ENCODE measurements at regions not wholly inside any gene's neighbourhood (a gene's known extent, or its start where the extent isn't known, plus 50 kb on each side); places are given as distances from the start of the nearest gene placed in this dataset.

DNA sequence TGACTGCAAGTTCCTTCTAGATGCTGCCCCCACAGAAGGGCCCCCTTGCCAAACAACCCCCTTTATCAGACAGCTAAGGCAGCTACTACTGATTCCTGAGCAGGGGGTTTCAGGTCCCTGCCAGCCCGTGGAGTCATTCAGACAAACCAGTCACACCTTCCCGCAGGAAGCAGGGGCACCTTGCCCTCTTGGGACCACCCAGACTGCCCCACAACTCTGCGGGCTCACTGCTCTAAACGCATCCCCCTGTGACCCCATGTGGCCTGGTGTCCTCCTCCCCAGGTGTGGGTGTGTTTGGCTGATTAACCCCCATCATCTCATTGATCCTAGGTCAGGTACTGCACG, 298.9 kb downstream of the TCERG1L start:
- no peak for ATAC-seq (ENCODE audit: low read depth)
- BruUV-seq (replicated peaks), result no TSS peak
- Histone ChIP-seq H3K9me1 (ENCODE audit: insufficient read depth, low read length) (no peaks in the 10 kb centered on the region), H3K79me1 (ENCODE audit: low read depth in 1 of 2, low read length in 2 of 2) (no peaks in the 10 kb centered on the region), H3K9me3 (ENCODE audit: control insufficient read depth, insufficient read depth, low read length) (peaks cover 35% of the 10 kb centered on the region), H3K4me1 (ENCODE audit: control insufficient read depth, insufficient read depth, low read length) (no peaks in the 10 kb centered on the region), H2AK5ac (ENCODE audit: low read depth, low read length) (no peak overlapping the region), H2BK120ac (ENCODE audit: low read depth, low read length) (no peak overlapping the region), H3K18ac (ENCODE audit: low read depth, low read length) (no peak overlapping the region), H2BK5ac (ENCODE audit: low read depth, low read length, poor library complexity, severe bottlenecking) (no peak overlapping the region), H2AFZ (replicated peaks; ENCODE audit: low read length, poor library complexity) (no peak overlapping the region), H3K4ac (ENCODE audit: low read depth, low read length) (no peak overlapping the region), H2AK9ac (replicated peaks; ENCODE audit: low read depth, low read length, poor library complexity) (no peak overlapping the region), H4K5ac (ENCODE audit: low read depth, low read length) (no peak overlapping the region), H3K4me2 (ENCODE audit: low read depth, low read length) (no peak overlapping the region), H4K20me1 (ENCODE audit: insufficient read depth, low read length) (no peaks in the 10 kb centered on the region), H2BK20ac (ENCODE audit: low read depth, low read length) (no peak overlapping the region), H4K8ac (ENCODE audit: low read depth in 2 of 2, low read length in 2 of 2) (no peak overlapping the region), H3K36me3 (ENCODE audit: control insufficient read depth, insufficient read depth, low read length) (no peaks in the 10 kb centered on the region), H3K27ac (ENCODE audit: insufficient read depth, low read length) (no peak overlapping the region), H3K23ac (ENCODE audit: low read depth, low read length) (no peak overlapping the region), H3K4me3 (ENCODE audit: insufficient read depth, low read depth, low read length) (no peak overlapping the region), H3K9ac (ENCODE audit: low read depth, low read length) (no peak overlapping the region), H4K91ac (ENCODE audit: insufficient read depth, low read depth, low read length) (no peak overlapping the region), H3K27me3 (ENCODE audit: control insufficient read depth, insufficient read depth, low read length) (no peaks in the 10 kb centered on the region), H3K56ac (ENCODE audit: extremely low read depth, insufficient read depth, low read length) (no peak overlapping the region), H2BK15ac (ENCODE audit: low read depth, low read length) (no peak overlapping the region), H3K14ac (replicated peaks; ENCODE audit: low read depth, low read length) (no peak overlapping the region)
- dilution Hi-C loops (cut with HindIII; ENCODE audit: low sequenced_read_pairs, unreplicated experiment), result no loop called here
- no peak for DNase-seq
- ChIA-PET CTCF (no interaction called here), POLR2A (ENCODE audit: unreplicated experiment) (no interaction called here)
- TF ChIP-seq BHLHE40 (IDR thresholded peaks at IDR 0.05; ENCODE audit: low read depth, low read length) (no peak), MXI1 (IDR thresholded peaks at IDR 0.05; ENCODE audit: borderline replicate concordance, low read depth, low read length) (no peak), RAD21 (IDR thresholded peaks at IDR 0.05; ENCODE audit: low read length) (no peak), CEBPB (IDR thresholded peaks at IDR 0.05; ENCODE audit: low read depth, low read length) (no peak), FOS (IDR thresholded peaks at IDR 0.05; ENCODE audit: low read depth, low read length) (no peak), POLR2A (IDR thresholded peaks at IDR 0.05; ENCODE audit: low read depth, low read length) (no peak), SMC3 (IDR thresholded peaks at IDR 0.05; ENCODE audit: low read depth, low read length) (no peak), RCOR1 (IDR thresholded peaks at IDR 0.05; ENCODE audit: insufficient replicate concordance, low read length) (no peak), NFE2L2 (IDR thresholded peaks at IDR 0.05; ENCODE audit: low read depth, low read length) (no peak), CHD1 (IDR thresholded peaks at IDR 0.05; ENCODE audit: low read depth, low read length) (no peak), MAFK (IDR thresholded peaks at IDR 0.05; ENCODE audit: low read depth, low read length) (no peak), MAZ (IDR thresholded peaks at IDR 0.05; ENCODE audit: borderline replicate concordance, low read depth, low read length) (no peak), RFX5 (IDR thresholded peaks at IDR 0.05; ENCODE audit: low read depth, low read length) (no peak)
- TF ChIP-seq, protein P1, sequence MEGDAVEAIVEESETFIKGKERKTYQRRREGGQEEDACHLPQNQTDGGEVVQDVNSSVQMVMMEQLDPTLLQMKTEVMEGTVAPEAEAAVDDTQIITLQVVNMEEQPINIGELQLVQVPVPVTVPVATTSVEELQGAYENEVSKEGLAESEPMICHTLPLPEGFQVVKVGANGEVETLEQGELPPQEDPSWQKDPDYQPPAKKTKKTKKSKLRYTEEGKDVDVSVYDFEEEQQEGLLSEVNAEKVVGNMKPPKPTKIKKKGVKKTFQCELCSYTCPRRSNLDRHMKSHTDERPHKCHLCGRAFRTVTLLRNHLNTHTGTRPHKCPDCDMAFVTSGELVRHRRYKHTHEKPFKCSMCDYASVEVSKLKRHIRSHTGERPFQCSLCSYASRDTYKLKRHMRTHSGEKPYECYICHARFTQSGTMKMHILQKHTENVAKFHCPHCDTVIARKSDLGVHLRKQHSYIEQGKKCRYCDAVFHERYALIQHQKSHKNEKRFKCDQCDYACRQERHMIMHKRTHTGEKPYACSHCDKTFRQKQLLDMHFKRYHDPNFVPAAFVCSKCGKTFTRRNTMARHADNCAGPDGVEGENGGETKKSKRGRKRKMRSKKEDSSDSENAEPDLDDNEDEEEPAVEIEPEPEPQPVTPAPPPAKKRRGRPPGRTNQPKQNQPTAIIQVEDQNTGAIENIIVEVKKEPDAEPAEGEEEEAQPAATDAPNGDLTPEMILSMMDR (conservative IDR thresholded peaks at IDR 0.05; ENCODE audit: low read depth, low read length), result no peak
- TF ChIP-seq, protein P2, sequence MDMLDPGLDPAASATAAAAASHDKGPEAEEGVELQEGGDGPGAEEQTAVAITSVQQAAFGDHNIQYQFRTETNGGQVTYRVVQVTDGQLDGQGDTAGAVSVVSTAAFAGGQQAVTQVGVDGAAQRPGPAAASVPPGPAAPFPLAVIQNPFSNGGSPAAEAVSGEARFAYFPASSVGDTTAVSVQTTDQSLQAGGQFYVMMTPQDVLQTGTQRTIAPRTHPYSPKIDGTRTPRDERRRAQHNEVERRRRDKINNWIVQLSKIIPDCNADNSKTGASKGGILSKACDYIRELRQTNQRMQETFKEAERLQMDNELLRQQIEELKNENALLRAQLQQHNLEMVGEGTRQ (IDR thresholded peaks at IDR 0.05; ENCODE audit: low read depth, low read length), result no peak
- TF ChIP-seq, protein P3, sequence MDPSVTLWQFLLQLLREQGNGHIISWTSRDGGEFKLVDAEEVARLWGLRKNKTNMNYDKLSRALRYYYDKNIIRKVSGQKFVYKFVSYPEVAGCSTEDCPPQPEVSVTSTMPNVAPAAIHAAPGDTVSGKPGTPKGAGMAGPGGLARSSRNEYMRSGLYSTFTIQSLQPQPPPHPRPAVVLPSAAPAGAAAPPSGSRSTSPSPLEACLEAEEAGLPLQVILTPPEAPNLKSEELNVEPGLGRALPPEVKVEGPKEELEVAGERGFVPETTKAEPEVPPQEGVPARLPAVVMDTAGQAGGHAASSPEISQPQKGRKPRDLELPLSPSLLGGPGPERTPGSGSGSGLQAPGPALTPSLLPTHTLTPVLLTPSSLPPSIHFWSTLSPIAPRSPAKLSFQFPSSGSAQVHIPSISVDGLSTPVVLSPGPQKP (IDR thresholded peaks at IDR 0.05; ENCODE audit: borderline replicate concordance, low read depth, low read length), result no peak
- in situ Hi-C loops (cut with MboI; ENCODE audit: low sequenced_read_pairs), result no loop called here
- intact Hi-C loops (cut with micrococcal nuclease), result no loop called here
- WGBS, 2 experiments (ENCODE audit: extremely low coverage in 2 of 2, insufficient read length in 1 of 2), result no CpG with 5 or more reads among the region's 5 CpGs
